ENCODE measurements at regions not wholly inside any gene's neighbourhood (a gene's known extent, or its start where the extent isn't known, plus 50 kb on each side); places are given as distances from the start of the nearest gene placed in this dataset.

- FAIRE-seq (no peak), DNase-seq (ENCODE audit: low read depth, low spot score) (no peak)
- Histone ChIP-seq H2AFZ (ENCODE audit: low read depth, low read length) (no peak overlapping the region), H3K27ac (ENCODE audit: insufficient read depth, low read depth, low read length) (no peak overlapping the region), H4K20me1 (replicated peaks; ENCODE audit: control insufficient read depth, extremely low read depth, insufficient read depth, low read length) (no peaks in the 10 kb centered on the region), H3K9me1 (replicated peaks; ENCODE audit: control insufficient read depth, extremely low read depth, insufficient read depth, low read length) (no peaks in the 10 kb centered on the region), H3K4me1 (ENCODE audit: control insufficient read depth, extremely low read depth, insufficient read depth, low read length) (no peaks in the 10 kb centered on the region), H3K4me2 (ENCODE audit: insufficient read depth, low read length) (no peak overlapping the region), H3K4me3 (replicated peaks in 1 of 3; ENCODE audit: insufficient read depth in 1 of 3, low read depth in 1 of 3, low read length in 3 of 3) (no peak overlapping the region), H3K9me3 (replicated peaks; ENCODE audit: control insufficient read depth, insufficient read depth, low read length) (no peaks in the 10 kb centered on the region), H3K36me3 (ENCODE audit: control insufficient read depth in 2 of 2, extremely low read depth in 1 of 2, insufficient read depth in 2 of 2, low read length in 2 of 2) (no peaks in the 10 kb centered on the region), H3K79me2 (ENCODE audit: control insufficient read depth, insufficient read depth, low read length) (no peaks in the 10 kb centered on the region), H3K27me3 (ENCODE audit: control insufficient read depth in 2 of 2, insufficient read depth in 2 of 2, low read length in 2 of 2) (peaks cover 0 to 8% of the 10 kb centered on the region in 2 experiments), H3K9ac (replicated peaks; ENCODE audit: extremely low read depth, insufficient read depth, low read length) (no peak overlapping the region)
- intact Hi-C loops (cut with micrococcal nuclease) (no loop called here), dilution Hi-C loops (cut with MboI; ENCODE audit: extremely low pct_ligation_motif_present, low sequenced_read_pairs) (no loop called here)
- POLR2A ChIA-PET: no interaction called here
- CTCF ChIA-PET: no interaction called here
- TF ChIP-seq, protein P1, sequence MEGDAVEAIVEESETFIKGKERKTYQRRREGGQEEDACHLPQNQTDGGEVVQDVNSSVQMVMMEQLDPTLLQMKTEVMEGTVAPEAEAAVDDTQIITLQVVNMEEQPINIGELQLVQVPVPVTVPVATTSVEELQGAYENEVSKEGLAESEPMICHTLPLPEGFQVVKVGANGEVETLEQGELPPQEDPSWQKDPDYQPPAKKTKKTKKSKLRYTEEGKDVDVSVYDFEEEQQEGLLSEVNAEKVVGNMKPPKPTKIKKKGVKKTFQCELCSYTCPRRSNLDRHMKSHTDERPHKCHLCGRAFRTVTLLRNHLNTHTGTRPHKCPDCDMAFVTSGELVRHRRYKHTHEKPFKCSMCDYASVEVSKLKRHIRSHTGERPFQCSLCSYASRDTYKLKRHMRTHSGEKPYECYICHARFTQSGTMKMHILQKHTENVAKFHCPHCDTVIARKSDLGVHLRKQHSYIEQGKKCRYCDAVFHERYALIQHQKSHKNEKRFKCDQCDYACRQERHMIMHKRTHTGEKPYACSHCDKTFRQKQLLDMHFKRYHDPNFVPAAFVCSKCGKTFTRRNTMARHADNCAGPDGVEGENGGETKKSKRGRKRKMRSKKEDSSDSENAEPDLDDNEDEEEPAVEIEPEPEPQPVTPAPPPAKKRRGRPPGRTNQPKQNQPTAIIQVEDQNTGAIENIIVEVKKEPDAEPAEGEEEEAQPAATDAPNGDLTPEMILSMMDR (IDR thresholded peaks at IDR 0.05; ENCODE audit: extremely low read depth in 1 of 2, insufficient read depth in 1 of 2, low read depth in 1 of 2, low read length in 2 of 2): no peak
- TF ChIP-seq, protein P2, sequence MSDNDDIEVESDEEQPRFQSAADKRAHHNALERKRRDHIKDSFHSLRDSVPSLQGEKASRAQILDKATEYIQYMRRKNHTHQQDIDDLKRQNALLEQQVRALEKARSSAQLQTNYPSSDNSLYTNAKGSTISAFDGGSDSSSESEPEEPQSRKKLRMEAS (IDR thresholded peaks at IDR 0.05; ENCODE audit: insufficient read depth, insufficient read length): no peak
- TF ChIP-seq JUN (IDR thresholded peaks at IDR 0.05; ENCODE audit: borderline replicate concordance, insufficient read depth, insufficient read length, low read depth): no peak
- BruUV-seq (replicated peaks): no TSS peak
Measured at GRCh38 chr6:125509477-125509876, 207.7 kb upstream of the HDDC2 start.

DNA sequence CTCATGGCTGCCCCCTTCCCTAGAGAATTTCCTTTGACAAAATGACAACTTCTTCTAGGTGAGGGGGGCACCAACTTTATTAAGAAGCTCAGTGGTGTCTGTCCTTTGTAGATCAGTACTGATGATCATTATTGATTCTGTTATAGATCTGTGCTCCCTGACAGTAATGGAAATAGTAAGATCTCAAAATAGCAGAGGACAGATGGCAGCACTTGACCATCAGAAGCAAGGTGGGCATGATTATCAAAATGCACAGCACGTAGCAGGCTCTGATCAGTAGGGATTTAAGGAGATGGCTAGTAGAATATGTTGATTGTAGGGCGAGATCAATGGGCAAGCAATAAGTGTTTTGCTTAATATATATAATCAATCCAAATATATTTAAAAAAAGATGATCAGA, 208.6 kb upstream of the HDDC2 start:
- intact Hi-C loops (cut with micrococcal nuclease): loop anchor here (2.0 to 5.0 kb wide), 2 partner anchors 194 to 237 kb away; partner anchors contain the start of gene HEY2
- Histone ChIP-seq H3K9me1 (replicated peaks; ENCODE audit: control insufficient read depth, extremely low read depth, insufficient read depth, low read length) (no peaks in the 10 kb centered on the region), H3K79me2 (ENCODE audit: control insufficient read depth, insufficient read depth, low read length) (no peaks in the 10 kb centered on the region), H3K9me3 (replicated peaks; ENCODE audit: control insufficient read depth, insufficient read depth, low read length) (no peaks in the 10 kb centered on the region), H3K27me3 (ENCODE audit: control insufficient read depth in 2 of 2, insufficient read depth in 2 of 2, low read length in 2 of 2) (peaks cover 0 to 5% of the 10 kb centered on the region in 2 experiments), H3K4me1 (ENCODE audit: control insufficient read depth, extremely low read depth, insufficient read depth, low read length) (no peaks in the 10 kb centered on the region), H2AFZ (ENCODE audit: low read depth, low read length) (no peak overlapping the region), H3K4me2 (ENCODE audit: insufficient read depth, low read length) (no peak overlapping the region), H3K27ac (ENCODE audit: insufficient read depth, low read depth, low read length) (no peak overlapping the region), H3K36me3 (ENCODE audit: control insufficient read depth in 2 of 2, extremely low read depth in 1 of 2, insufficient read depth in 2 of 2, low read length in 2 of 2) (no peaks in the 10 kb centered on the region), H4K20me1 (replicated peaks; ENCODE audit: control insufficient read depth, extremely low read depth, insufficient read depth, low read length) (no peaks in the 10 kb centered on the region), H3K9ac (replicated peaks; ENCODE audit: extremely low read depth, insufficient read depth, low read length) (no peak overlapping the region), H3K4me3 (replicated peaks in 1 of 3; ENCODE audit: insufficient read depth in 1 of 3, low read depth in 1 of 3, low read length in 3 of 3) (no peak overlapping the region)
- FAIRE-seq (no peak), DNase-seq (ENCODE audit: low read depth, low spot score) (no peak)
- TF ChIP-seq POLR2AphosphoS5 (IDR thresholded peaks at IDR 0.05; ENCODE audit: insufficient read depth, low read depth, low read length) (no peak), JUN (IDR thresholded peaks at IDR 0.05; ENCODE audit: borderline replicate concordance, insufficient read depth, insufficient read length, low read depth) (no peak), FOS (IDR thresholded peaks at IDR 0.05; ENCODE audit: borderline replicate concordance, insufficient read depth, low read length) (no peak), GATA2 (IDR thresholded peaks at IDR 0.05; ENCODE audit: insufficient read depth, insufficient read length, low read depth, low read length) (no peak), EZH2 (IDR thresholded peaks at IDR 0.05; ENCODE audit: borderline replicate concordance, low read depth, low read length, severe bottlenecking) (no peak), POLR2A (IDR thresholded peaks at IDR 0.05; ENCODE audit: low read depth, low read length) (no peak), MYC (IDR thresholded peaks at IDR 0.05; ENCODE audit: low read depth, low read length) (no peak)
- TF ChIP-seq, protein P2 (IDR thresholded peaks at IDR 0.05; ENCODE audit: insufficient read depth, insufficient read length): no peak
- TF ChIP-seq, protein P1 (IDR thresholded peaks at IDR 0.05; ENCODE audit: extremely low read depth in 1 of 2, insufficient read depth in 1 of 2, low read depth in 1 of 2, low read length in 2 of 2): no peak
- CTCF ChIA-PET: no interaction called here
- dilution Hi-C loops (cut with MboI; ENCODE audit: extremely low pct_ligation_motif_present, low sequenced_read_pairs): no loop called here
- no TSS peak for BruUV-seq (replicated peaks)
- POLR2A ChIA-PET: no interaction called here

Data from endothelial cell of umbilical vein (primary cell).